Smooth muscle cell (in vitro differentiated cells): ENCODE measurements at regions not wholly inside any gene's neighbourhood (a gene's known extent, or its start where the extent isn't known, plus 50 kb on each side); places are given as distances from the start of the nearest gene placed in this dataset.

Source experiments
- DNase-seq: peaks from one replicate; lab custom pipeline; 2025; ENCODE audit not compliant: unreplicated experiment; lab: John Stamatoyannopoulos, UW
- H2AFZ ChIP-seq: fragments of 200-600 bp; sonication (generic); 2 replicates; pipeline ENCODE4 v1.6.0; 2016; ENCODE audit warnings: antibody characterized with exemption, low read depth, mild to moderate bottlenecking
- H3F3A ChIP-seq: fragments of 200-600 bp; sonication (generic); 2 replicates; pipeline ENCODE4 v1.6.0; 2017; ENCODE audit warnings: antibody characterized with exemption, low read depth
- H3K27ac ChIP-seq: fragments of 200-600 bp; sonication (generic); 2 replicates; pipeline ENCODE4 v1.5.1; 2016; ENCODE audit warnings: low read depth, mild to moderate bottlenecking
- H3K27me3 ChIP-seq: fragments of 200-600 bp; sonication (generic); 2 replicates; pipeline ENCODE4 v1.6.1; 2016; ENCODE audit warnings: low read depth, mild to moderate bottlenecking
- H3K36me3 ChIP-seq: fragments of 200-600 bp; sonication (generic); 2 replicates; pipeline ENCODE4 v1.5.1; 2016; ENCODE audit warnings: low read depth
- H3K4me1 ChIP-seq: fragments of 200-600 bp; sonication (generic); 2 replicates; pipeline ENCODE4 v1.5.1; 2016; ENCODE audit warnings: low read depth
- H3K4me2 ChIP-seq: fragments of 200-600 bp; sonication (generic); 2 replicates; pipeline ENCODE4 v1.6.0; 2016; ENCODE audit warnings: mild to moderate bottlenecking
- H3K4me3 ChIP-seq: fragments of 200-600 bp; sonication (generic); 2 replicates; pipeline ENCODE4 v1.5.1; 2016; ENCODE audit warnings: mild to moderate bottlenecking
- H3K79me2 ChIP-seq: fragments of 200-600 bp; sonication (generic); 2 replicates; pipeline ENCODE4 v1.6.0; 2016; ENCODE audit warnings: low read depth, mild to moderate bottlenecking
- H3K9ac ChIP-seq: fragments of 200-600 bp; sonication (generic); 2 replicates; pipeline ENCODE4 v1.6.0; 2016; ENCODE audit warnings: low read depth
- H3K9me3 ChIP-seq: fragments of 200-600 bp; sonication (generic); replicated peaks from 2 replicates; pipeline ENCODE4 v1.5.1; 2016; ENCODE audit warnings: low read depth
- H4K20me1 ChIP-seq: fragments of 200-600 bp; sonication (generic); 2 replicates; pipeline ENCODE4 v1.6.0; 2016; ENCODE audit warnings: low read depth
- WGBS: methylation state at CpG from one replicate; pipeline ENCODE4 v1.1.7; 2016; ENCODE audit warnings: low lambda C conversion rate; 5-methylcytosine and 5-hydroxymethylcytosine counted together
- TF ChIP-seq, protein P1 (sequence below): fragments of 200-600 bp; sonication (generic); IDR thresholded peaks from 2 replicates; pipeline ENCODE4 v1.5.1; 2017; ENCODE audit warnings: borderline replicate concordance, mild to moderate bottlenecking, antibody characterized with exemption; ENCODE audit not compliant: insufficient read depth, poor library complexity, severe bottlenecking

GRCh38 chr2:239584986-239585385 is 184.2 kb upstream of the HDAC4 start:
- H3K27ac ChIP-seq, result no peak overlapping the region
- H3K4me2 ChIP-seq, result no peak overlapping the region
- no peaks in the 10 kb centered on the region for H3F3A ChIP-seq
- DNase-seq, result no peak
- H2AFZ ChIP-seq, result no peak overlapping the region
- H4K20me1 ChIP-seq, result no peaks in the 10 kb centered on the region
- H3K79me2 ChIP-seq, result no peaks in the 10 kb centered on the region
- no peaks in the 10 kb centered on the region for H3K9me3 ChIP-seq
- no peak overlapping the region for H3K9ac ChIP-seq
- no peaks in the 10 kb centered on the region for H3K27me3 ChIP-seq
- H3K4me3 ChIP-seq, result no peak overlapping the region
- WGBS, result 100% methylated on average over 3 of the region's 3 CpGs
- no peaks in the 10 kb centered on the region for H3K36me3 ChIP-seq
- no peaks in the 10 kb centered on the region for H3K4me1 ChIP-seq
- TF ChIP-seq, protein P1, sequence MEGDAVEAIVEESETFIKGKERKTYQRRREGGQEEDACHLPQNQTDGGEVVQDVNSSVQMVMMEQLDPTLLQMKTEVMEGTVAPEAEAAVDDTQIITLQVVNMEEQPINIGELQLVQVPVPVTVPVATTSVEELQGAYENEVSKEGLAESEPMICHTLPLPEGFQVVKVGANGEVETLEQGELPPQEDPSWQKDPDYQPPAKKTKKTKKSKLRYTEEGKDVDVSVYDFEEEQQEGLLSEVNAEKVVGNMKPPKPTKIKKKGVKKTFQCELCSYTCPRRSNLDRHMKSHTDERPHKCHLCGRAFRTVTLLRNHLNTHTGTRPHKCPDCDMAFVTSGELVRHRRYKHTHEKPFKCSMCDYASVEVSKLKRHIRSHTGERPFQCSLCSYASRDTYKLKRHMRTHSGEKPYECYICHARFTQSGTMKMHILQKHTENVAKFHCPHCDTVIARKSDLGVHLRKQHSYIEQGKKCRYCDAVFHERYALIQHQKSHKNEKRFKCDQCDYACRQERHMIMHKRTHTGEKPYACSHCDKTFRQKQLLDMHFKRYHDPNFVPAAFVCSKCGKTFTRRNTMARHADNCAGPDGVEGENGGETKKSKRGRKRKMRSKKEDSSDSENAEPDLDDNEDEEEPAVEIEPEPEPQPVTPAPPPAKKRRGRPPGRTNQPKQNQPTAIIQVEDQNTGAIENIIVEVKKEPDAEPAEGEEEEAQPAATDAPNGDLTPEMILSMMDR, result no peak

- no peak overlapping the region for H3K9ac ChIP-seq
- H3K4me1 ChIP-seq, result no peaks in the 10 kb centered on the region
- 95% methylated on average over 31 of the region's 31 CpGs for WGBS
- no peak for DNase-seq
- H3K4me3 ChIP-seq, result no peak overlapping the region
- H3K27me3 ChIP-seq, result no peaks in the 10 kb centered on the region
- no peaks in the 10 kb centered on the region for H4K20me1 ChIP-seq
- H3K79me2 ChIP-seq, result no peaks in the 10 kb centered on the region
- no peaks in the 10 kb centered on the region for H3K9me3 ChIP-seq
- no peaks in the 10 kb centered on the region for H3F3A ChIP-seq
- H3K4me2 ChIP-seq, result no peak overlapping the region
- TF ChIP-seq, protein P1, result no peak
- no peak overlapping the region for H2AFZ ChIP-seq
- H3K36me3 ChIP-seq, result no peaks in the 10 kb centered on the region
- no peak overlapping the region for H3K27ac ChIP-seq
Observed at GRCh38 chr2:239583879-239584859, 183.3 kb upstream of the HDAC4 start.

DNA sequence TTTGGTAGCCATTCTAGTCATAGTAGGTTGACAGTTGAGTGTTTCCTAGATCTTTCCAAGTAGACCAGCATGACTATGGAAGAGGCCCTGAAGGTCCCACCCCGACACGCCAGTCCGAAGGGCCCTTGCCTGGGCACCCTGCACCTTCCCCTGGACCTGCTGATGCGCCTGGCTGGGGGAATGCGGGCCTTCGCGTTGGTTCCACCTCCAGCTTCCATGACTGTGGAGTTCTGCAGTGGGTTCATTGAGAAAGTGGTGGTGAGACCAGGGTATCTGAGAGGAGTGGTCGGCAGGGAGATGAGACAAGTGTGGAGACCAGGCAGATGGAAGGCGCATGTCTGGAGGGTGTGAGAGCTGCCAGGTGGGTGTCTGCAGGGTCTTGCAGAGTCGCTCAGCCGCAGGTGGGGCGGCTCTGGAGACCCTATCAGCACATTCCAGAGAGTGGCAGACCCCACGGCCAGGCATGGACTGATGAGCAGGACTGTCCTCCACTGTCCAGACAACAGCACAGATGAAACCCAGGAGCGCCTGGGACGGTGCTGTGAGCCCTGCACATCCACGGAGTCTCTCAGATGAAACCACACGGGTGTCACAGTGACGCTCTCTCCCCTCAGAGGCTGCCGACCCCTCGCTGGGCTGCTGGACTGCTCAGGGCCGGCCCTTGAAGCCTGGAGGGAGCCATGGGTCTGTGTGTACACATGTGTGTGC is 182.5 kb upstream of the HDAC4 start:
- no peaks in the 10 kb centered on the region for H3K9me3 ChIP-seq
- H3K9ac ChIP-seq, result no peak overlapping the region
- H4K20me1 ChIP-seq, result no peaks in the 10 kb centered on the region
- H3K36me3 ChIP-seq, result no peaks in the 10 kb centered on the region
- H3F3A ChIP-seq, result no peaks in the 10 kb centered on the region
- no peak overlapping the region for H3K4me3 ChIP-seq
- H2AFZ ChIP-seq, result no peak overlapping the region
- DNase-seq, result no peak
- 96% methylated on average over 21 of the region's 21 CpGs for WGBS
- H3K27ac ChIP-seq, result no peak overlapping the region
- no peaks in the 10 kb centered on the region for H3K4me1 ChIP-seq
- H3K27me3 ChIP-seq, result no peaks in the 10 kb centered on the region
- TF ChIP-seq, protein P1, result no peak
- no peak overlapping the region for H3K4me2 ChIP-seq
- H3K79me2 ChIP-seq, result no peaks in the 10 kb centered on the region
